Activated CD4-positive, alpha-beta memory T cell treated with anti-CD3 and anti-CD28 coated beads for 36 hours (primary cell): ENCODE measurements at regions not wholly inside any gene's neighbourhood (a gene's known extent, or its start where the extent isn't known, plus 50 kb on each side); places are given as distances from the start of the nearest gene placed in this dataset.
"Not testable (repeated sequence)": the region's sequence is repeated elsewhere in the genome, so short reads cannot be mapped to it uniquely, and the experiment has no call there.

Experiments
- CTCF ChIA-PET: fragments of 350-600 bp; sonication (Branson Sonifier 250); formaldehyde crosslinking; loops from one replicate; lab custom pipeline; 2021; ENCODE audit warnings: antibody characterized with exemption, inconsistent platforms; lab: Charles Lee
- POLR2A ChIA-PET: fragments of 350-600 bp; sonication (Branson Sonifier 250); formaldehyde crosslinking; loops from one replicate; lab custom pipeline; 2021; ENCODE audit warnings: antibody characterized with exemption; lab: Charles Lee
- DNase-seq: peaks from one replicate; pipeline ENCODE4 v3.0.0-alpha.2; 2020
- H3K27ac Mint-ChIP-seq: one replicate; pipeline ENCODE4 v1.8.0; 2021; ENCODE audit warnings: mixed read lengths
- H3K27me3 Mint-ChIP-seq: one replicate; pipeline ENCODE4 v1.8.0; 2021; ENCODE audit warnings: mixed read lengths
- H3K36me3 Mint-ChIP-seq: one replicate; pipeline ENCODE4 v1.8.0; 2021; ENCODE audit warnings: mixed read lengths
- H3K4me1 Mint-ChIP-seq: one replicate; pipeline ENCODE4 v1.8.0; 2021; ENCODE audit warnings: low read depth, mixed read lengths
- H3K4me3 Mint-ChIP-seq: one replicate; pipeline ENCODE4 v1.8.0; 2021; ENCODE audit warnings: mild to moderate bottlenecking, mixed read lengths
- H3K9me3 Mint-ChIP-seq: one replicate; pipeline ENCODE4 v1.8.0; 2021; ENCODE audit warnings: mixed read lengths
- intact Hi-C: fragments of 100-400 bp; cut with micrococcal nuclease; formaldehyde crosslinking; loops from one replicate; pipeline ENCODE4 v1.15.1; 2023

DNA sequence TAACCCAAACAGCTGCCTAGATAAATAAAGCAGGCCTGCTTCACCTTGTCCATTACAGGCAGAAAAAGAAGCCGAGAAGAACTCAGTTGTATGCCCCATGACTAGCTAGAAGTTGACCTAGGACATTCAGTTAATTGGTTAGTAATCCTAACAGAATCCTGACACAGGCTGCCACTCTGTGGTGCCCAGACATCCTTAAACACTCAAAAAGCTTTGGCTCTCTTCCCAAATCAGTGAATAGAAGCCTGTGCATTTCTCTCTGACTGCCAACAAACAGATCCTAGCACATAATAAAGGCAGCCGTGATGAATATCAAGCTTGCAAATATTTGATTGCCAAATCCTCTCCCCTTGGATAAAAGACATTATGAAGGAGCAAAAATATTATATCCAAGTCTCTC is 519.1 kb upstream of the EYS start:
- Mint-ChIP-seq H3K27ac (no peak overlapping the region), H3K4me1 (no peaks in the 10 kb centered on the region), H3K4me3 (no peak overlapping the region), H3K36me3 (no peaks in the 10 kb centered on the region), H3K9me3 (peaks cover 5% of the 10 kb centered on the region), H3K27me3 (no peaks in the 10 kb centered on the region)
- DNase-seq: no peak
- CTCF ChIA-PET: no interaction called here
- POLR2A ChIA-PET: no interaction called here
- intact Hi-C loops: no loop called here

DNA sequence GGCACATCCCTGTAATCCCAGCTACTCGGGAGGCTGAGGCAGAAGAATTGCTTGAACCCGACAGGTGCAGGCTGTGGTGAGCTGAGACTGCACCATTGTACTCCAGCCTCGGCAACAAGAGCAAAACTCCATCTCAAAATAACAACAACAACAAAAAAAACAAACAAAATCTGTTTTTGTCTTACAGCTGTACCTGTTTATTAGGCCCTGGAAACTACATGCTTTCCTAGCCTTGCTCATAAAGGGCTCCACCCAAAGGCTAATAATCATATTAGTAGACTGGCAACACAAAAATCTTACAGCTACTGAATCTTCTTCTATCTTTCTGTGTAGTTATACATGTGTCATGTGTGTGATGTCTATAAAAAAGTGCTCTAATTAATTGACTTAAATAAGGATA is 503.9 kb upstream of the EYS start:
- Mint-ChIP-seq H3K4me1 (no peaks in the 10 kb centered on the region), H3K27me3 (no peaks in the 10 kb centered on the region), H3K9me3 (peaks cover 21% of the 10 kb centered on the region), H3K4me3 (no peak overlapping the region), H3K36me3 (no peaks in the 10 kb centered on the region), H3K27ac (no peak overlapping the region)
- ChIA-PET POLR2A (no interaction called here), CTCF (no interaction called here)
- DNase-seq: no peak
- intact Hi-C loops: no loop called here

DNA sequence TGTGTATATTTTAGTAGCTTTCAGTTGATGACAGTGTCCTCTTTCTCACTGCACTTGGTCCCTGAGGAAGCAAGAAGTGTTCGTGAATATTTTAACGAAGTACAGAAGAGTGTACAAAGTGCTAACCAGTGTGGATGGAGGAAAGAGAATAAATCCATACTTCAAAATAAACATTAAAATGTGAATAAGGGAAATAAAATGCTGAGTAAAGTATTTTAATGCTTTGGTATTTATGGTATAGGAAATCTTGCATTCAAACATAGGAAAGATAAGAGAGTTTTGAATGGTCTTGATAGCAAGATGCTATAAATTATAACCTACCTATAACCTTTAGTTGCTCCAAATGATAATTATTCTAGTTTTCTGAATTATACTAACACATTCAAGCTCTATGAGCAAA is 493.4 kb upstream of the EYS start:
- Mint-ChIP-seq H3K27me3 (no peaks in the 10 kb centered on the region), H3K36me3 (no peaks in the 10 kb centered on the region), H3K9me3 (peaks cover 14% of the 10 kb centered on the region), H3K4me3 (no peak overlapping the region), H3K27ac (no peak overlapping the region), H3K4me1 (no peaks in the 10 kb centered on the region)
- ChIA-PET POLR2A (no interaction called here), CTCF (no interaction called here)
- intact Hi-C loops: no loop called here
- no peak for DNase-seq

DNA sequence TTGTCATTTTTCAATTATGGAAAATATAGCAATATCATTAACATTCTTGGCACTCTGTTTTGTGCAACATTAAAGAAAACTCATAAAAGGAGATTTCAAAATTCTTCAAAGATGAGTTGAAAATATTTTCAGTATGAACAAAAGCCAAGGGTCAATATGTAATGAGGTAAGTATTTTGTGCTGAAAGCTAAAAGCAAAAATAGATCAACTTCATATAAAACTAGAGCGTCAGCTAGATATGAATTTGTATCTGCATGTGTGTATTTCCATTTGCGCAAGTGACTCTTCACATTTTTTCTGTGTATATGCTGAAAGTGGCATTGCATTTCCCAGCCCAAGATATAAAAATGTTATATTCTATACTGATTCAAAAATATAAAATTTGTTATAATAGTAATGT is 492.1 kb upstream of the EYS start:
- H3K27me3 Mint-ChIP-seq: no peaks in the 10 kb centered on the region
- no peak overlapping the region for H3K27ac Mint-ChIP-seq
- no peaks in the 10 kb centered on the region for H3K36me3 Mint-ChIP-seq
- H3K4me3 Mint-ChIP-seq: no peak overlapping the region
- H3K9me3 Mint-ChIP-seq: peaks cover 14% of the 10 kb centered on the region
- ChIA-PET POLR2A (no interaction called here), CTCF (no interaction called here)
- no peak for DNase-seq
- no peaks in the 10 kb centered on the region for H3K4me1 Mint-ChIP-seq
- intact Hi-C loops: no loop called here

DNA sequence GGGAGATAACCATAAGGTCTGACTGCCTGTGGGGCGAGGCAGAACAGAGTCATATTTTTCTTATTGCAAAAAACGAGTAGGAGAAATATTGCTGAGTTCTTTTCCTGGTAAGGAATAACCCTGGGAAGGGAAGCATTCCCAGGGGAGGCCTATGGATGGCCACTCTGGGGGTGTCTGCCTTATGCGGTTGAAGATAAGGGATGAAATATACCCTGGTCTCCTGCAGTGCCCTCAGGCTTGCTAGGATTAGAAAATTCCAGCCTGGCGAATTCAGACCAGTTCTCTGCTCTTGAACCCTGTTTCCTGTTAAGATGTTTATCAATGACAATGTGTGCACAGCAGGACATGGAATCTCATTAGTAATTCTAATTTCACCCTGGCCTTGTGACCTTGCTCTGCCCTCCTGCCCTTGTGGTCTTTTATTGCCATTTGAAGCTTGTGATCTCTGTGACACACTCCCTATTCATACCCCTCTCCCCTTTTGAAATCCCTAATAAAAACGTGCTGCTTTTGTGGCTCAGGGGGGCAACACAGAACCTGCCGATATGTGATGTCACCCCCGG is 491.1 kb upstream of the EYS start:
- peaks cover 10% of the 10 kb centered on the region for H3K9me3 Mint-ChIP-seq
- H3K36me3 Mint-ChIP-seq: no peaks in the 10 kb centered on the region
- no peak overlapping the region for H3K27ac Mint-ChIP-seq
- ChIA-PET POLR2A (no interaction called here), CTCF (no interaction called here)
- no peak overlapping the region for H3K4me3 Mint-ChIP-seq
- no peaks in the 10 kb centered on the region for H3K27me3 Mint-ChIP-seq
- no peaks in the 10 kb centered on the region for H3K4me1 Mint-ChIP-seq
- DNase-seq: no peak
- intact Hi-C loops: no loop called here

DNA sequence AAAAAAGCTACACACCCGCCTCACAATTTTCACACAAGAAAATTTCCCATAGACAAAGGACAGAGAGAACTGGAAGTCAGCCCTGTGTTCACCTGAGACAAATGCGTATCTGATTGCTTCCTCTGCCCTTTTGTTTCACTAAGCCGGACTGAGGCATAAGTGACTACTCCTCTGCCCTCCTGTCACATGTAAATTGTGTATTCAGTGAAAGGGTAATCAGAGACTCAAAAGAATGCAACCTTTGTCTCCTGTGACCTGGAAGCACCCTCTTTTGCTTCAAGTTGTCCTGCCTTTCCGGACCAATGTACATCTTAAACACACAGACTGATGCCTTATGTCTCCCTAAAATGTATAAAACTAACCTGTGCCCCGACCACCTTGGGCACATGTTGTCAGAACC is 483.8 kb upstream of the EYS start:
- CTCF ChIA-PET: no interaction called here

DNA sequence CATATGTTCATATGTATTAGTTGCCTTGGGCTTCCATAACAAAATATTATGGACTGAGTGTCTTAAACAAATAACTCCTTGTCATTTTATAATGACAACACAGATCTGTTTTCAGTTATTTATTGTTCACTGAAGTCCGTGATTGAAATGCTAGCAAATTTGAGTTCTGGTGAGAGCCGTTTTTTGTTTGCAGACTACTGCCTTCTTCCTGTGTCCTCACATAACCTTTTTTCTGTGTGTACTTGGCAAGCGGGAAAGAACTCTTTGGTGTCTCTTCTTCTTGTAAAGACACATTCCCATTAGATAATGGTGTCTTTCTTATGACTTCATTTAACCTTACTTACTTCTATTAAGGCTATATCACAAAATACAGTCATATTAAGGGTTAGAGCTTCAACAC is 482.9 kb upstream of the EYS start:
- Mint-ChIP-seq H3K36me3 (no peaks in the 10 kb centered on the region), H3K4me1 (no peaks in the 10 kb centered on the region), H3K4me3 (no peak overlapping the region), H3K27me3 (no peaks in the 10 kb centered on the region), H3K9me3 (peaks cover 9% of the 10 kb centered on the region), H3K27ac (no peak overlapping the region)
- POLR2A ChIA-PET: no interaction called here
- no peak for DNase-seq
- CTCF ChIA-PET: no interaction called here
- intact Hi-C loops: no loop called here

More for the DNA sequence above, 483.8 kb upstream of the EYS start:
- POLR2A ChIA-PET: no interaction called here
- intact Hi-C loops: no loop called here
- no peak overlapping the region for H3K27ac Mint-ChIP-seq
- no peaks in the 10 kb centered on the region for H3K27me3 Mint-ChIP-seq
- H3K9me3 Mint-ChIP-seq: peaks cover 9% of the 10 kb centered on the region
- H3K4me3 Mint-ChIP-seq: no peak overlapping the region
- no peaks in the 10 kb centered on the region for H3K4me1 Mint-ChIP-seq
- no peak for DNase-seq
- H3K36me3 Mint-ChIP-seq: no peaks in the 10 kb centered on the region

DNA sequence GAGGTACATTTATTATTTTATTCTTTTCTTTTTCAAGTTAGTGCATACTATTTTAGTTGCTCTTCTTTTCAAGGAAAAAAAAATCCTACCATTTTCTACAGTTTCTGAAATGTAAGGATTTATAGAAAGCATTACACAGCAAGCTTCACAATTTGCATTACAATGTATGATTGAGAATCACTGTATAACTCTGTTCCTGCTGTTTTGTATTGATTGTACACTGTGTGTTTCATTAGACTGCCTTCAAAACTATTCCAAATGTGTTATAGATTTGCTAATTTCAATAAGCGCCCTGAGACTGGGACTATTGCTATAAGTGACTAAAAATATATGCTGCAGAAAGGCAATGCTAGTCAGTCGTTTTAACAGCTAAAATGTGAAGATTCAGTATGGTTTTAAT is 479.7 kb upstream of the EYS start:
- ChIA-PET POLR2A (no interaction called here), CTCF (no interaction called here)
- intact Hi-C loops: no loop called here
- Mint-ChIP-seq H3K27ac (no peak overlapping the region), H3K4me1 (no peaks in the 10 kb centered on the region), H3K4me3 (no peak overlapping the region), H3K36me3 (no peaks in the 10 kb centered on the region), H3K27me3 (no peaks in the 10 kb centered on the region), H3K9me3 (peaks cover 10% of the 10 kb centered on the region)
- DNase-seq: no peak

DNA sequence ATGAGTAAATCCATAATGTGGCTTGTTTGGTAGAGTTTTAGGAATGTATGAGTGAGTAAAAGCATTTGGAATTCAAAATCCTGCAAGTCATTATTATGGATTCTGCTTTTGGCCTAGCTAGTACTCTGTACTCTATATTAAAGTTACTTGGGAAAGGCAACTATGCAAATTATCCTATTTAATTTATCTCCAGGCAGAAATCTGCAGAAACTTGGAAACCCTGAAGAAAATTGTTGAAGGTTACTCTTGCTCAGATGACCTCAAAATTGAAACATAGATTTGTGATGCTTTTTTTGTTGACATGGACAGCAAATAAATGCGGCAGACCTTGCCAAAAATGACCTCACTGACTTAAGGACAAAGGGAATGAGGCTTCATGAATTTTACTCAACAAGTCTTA is 477.1 kb upstream of the EYS start:
- peaks cover 8% of the 10 kb centered on the region for H3K9me3 Mint-ChIP-seq

DNA sequence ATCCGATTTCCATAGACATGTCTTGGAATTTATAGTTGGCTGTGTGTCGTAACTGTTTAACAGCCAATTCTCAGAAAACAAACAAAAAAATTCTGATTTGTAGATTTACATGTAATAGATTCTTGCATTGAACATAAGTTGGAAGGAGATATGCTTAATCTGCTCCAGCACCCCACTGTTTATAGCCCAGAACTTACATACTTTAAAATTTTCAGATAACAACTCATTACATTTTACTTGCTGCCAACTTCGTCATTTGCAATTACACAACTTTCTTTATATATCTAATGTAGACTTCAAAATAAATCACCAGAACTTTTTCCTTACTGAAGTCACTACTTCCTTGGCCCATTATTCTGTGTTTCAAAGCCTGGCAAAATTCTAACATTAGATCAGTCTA is 472.3 kb upstream of the EYS start:
- H3K36me3 Mint-ChIP-seq: no peaks in the 10 kb centered on the region
- no peak overlapping the region for H3K4me3 Mint-ChIP-seq
- CTCF ChIA-PET: no interaction called here
- DNase-seq: no peak
- POLR2A ChIA-PET: no interaction called here
- H3K9me3 Mint-ChIP-seq: peaks cover 12% of the 10 kb centered on the region
- no peaks in the 10 kb centered on the region for H3K4me1 Mint-ChIP-seq
- intact Hi-C loops: no loop called here
- no peak overlapping the region for H3K27ac Mint-ChIP-seq
- no peaks in the 10 kb centered on the region for H3K27me3 Mint-ChIP-seq

More for the DNA sequence above, 477.1 kb upstream of the EYS start:
- Mint-ChIP-seq H3K27me3 (no peaks in the 10 kb centered on the region), H3K36me3 (no peaks in the 10 kb centered on the region), H3K4me3 (no peak overlapping the region), H3K27ac (no peak overlapping the region), H3K4me1 (no peaks in the 10 kb centered on the region)
- ChIA-PET POLR2A (no interaction called here), CTCF (no interaction called here)
- intact Hi-C loops: no loop called here
- no peak for DNase-seq

DNA sequence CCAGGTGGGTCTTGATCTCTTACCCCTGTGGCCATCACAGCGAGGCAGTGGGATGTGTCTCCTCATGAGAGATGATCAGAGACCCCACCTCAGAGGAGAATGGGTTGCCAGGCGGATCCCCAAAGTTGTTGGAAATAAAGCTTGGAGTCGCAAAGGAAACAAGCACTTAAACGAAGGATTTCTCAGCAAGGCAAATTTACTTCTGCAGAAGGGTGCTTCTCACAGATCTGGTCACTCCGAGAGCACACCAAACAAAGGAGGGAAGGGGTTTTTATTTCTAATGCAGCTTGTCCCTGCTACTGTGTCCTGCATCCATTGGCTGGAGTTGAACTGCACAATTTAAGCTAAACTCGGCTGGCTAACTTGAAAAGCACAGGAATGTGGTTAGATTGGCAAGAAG is 466.6 kb upstream of the EYS start:
- Mint-ChIP-seq H3K4me1 (no peaks in the 10 kb centered on the region), H3K4me3 (no peak overlapping the region), H3K27ac (no peak overlapping the region), H3K36me3 (no peaks in the 10 kb centered on the region), H3K9me3 (peaks cover 41% of the 10 kb centered on the region), H3K27me3 (no peaks in the 10 kb centered on the region)
- POLR2A ChIA-PET: no interaction called here
- no peak for DNase-seq
- CTCF ChIA-PET: no interaction called here
- intact Hi-C loops: no loop called here

DNA sequence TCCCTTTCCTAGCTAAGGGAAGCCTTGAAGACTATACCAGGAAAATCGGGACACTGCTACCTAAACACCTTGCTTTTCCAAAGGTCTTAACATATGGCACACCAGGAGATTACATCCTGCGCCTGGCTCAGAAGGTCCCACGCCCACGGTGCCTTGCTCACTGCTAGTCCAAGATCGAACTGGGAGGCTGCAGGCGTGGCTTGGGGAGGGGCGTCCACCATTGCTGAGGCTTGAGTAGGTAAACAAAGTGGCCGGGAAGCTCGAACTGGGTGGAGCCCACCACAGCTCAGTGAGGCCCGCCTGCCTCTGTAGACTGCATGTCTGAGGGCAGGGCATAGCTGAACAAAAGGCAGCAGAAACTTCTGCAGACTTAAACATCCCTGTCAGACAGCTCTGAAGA is 459.7 kb upstream of the EYS start:
- H3K27me3 Mint-ChIP-seq, H3K36me3 Mint-ChIP-seq, H3K4me1 Mint-ChIP-seq, POLR2A ChIA-PET, H3K4me3 Mint-ChIP-seq, intact Hi-C loops, DNase-seq, H3K27ac Mint-ChIP-seq, CTCF ChIA-PET: not testable (repeated sequence)
- H3K9me3 Mint-ChIP-seq: peaks cover 54% of the 10 kb centered on the region

DNA sequence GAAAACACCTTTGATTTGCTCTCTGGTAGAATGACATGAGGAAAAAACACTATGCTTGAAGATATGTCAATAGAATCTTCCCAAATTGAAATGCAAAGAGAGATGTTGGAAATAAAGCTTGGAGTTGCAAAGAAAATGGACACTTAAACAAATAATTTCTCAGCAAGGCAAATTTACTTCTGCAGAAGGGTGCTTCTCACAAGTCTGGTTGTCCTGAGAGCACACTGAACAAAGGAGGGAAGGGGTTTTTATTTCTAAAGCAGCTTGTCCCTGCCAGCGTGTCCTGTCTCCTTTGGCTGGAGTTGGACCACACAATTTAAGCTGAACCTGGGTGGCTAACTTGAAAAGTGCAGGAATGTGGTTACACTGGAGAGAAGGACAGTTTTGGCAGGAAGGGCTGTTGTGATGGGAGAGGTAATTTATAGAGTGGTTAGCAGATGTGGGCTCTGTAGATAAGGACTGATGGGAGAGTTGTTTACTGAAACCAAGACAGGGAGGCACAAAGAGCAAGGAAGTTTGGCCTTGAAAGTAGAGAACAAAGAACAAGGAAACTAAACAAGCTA is 454.6 kb upstream of the EYS start:
- ChIA-PET CTCF (no interaction called here), POLR2A (no interaction called here)
- Mint-ChIP-seq H3K36me3 (peaks cover 2% of the 10 kb centered on the region), H3K9me3 (peaks cover 52% of the 10 kb centered on the region), H3K27me3 (no peaks in the 10 kb centered on the region), H3K27ac (no peak overlapping the region), H3K4me3 (no peak overlapping the region), H3K4me1 (no peaks in the 10 kb centered on the region)
- intact Hi-C loops: no loop called here
- no peak for DNase-seq
